Endothelial cell of hepatic sinusoid (primary cell): ENCODE measurements at regions not wholly inside any gene's neighbourhood (a gene's known extent, or its start where the extent isn't known, plus 50 kb on each side); places are given as distances from the start of the nearest gene placed in this dataset.
"Not testable (repeated sequence)": the region's sequence is repeated elsewhere in the genome, so short reads cannot be mapped to it uniquely, and the experiment has no call there.

Experiments
- in situ Hi-C: cut with HindIII; loops from 2 replicates; pipeline ENCODE4 v1.10.0; 2017; ENCODE audit warnings: low sequenced_read_pairs

- in situ Hi-C loops = not testable (repeated sequence)
Measured at GRCh38 chr1:221284991-221285390, 405.7 kb downstream of the HLX start.

- in situ Hi-C loops = not testable (repeated sequence)
Measured at GRCh38 chr1:221285458-221286210, 406.4 kb downstream of the HLX start.

DNA sequence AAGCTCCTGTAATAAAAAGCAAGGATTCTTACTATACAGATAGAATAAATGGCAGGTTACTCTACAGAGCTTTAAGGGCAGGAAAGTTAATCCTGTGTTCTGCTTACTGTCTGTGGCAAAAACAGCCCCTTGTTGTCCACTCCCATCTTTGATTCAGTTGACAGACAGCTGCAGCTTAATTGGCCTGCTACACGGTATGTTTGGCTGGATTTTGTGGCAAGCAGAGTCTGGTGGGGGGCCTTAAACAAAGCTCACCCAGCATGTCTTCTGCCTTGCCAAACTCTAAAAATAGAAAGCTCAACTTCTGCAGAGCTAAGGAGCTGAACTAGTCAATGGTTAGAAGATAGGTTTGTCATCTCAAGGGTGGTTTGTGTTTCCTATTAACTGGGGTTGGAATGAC lies 407.2 kb downstream of the HLX start:
- in situ Hi-C loops = no loop called here

DNA sequence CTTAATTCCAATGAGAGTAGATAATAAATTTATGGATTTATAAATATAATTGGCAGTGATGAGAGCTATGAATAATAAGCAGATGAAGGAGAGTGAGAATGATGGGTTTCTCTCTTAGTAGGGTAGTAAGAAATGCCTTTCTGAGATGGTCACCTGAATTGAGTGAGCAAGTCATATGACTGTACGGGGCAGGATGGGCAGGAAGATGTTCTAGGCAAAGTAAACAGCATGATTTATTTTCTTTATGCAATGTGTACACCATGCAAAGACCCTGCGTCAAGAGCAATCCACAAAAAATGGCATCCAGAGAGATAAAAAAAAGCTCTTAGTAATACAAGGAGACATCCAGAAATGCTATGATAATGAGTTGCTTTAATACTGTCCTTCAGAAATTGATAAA lies 409.9 kb downstream of the HLX start:
- in situ Hi-C loops = no loop called here

GRCh38 chr1:221290669-221291068 lies 411.4 kb downstream of the HLX start:
- in situ Hi-C loops = no loop called here

- in situ Hi-C loops = no loop called here
Measured at GRCh38 chr1:221291113-221291512, 411.9 kb downstream of the HLX start.

- in situ Hi-C loops = no loop called here
Measured at GRCh38 chr1:221292652-221293051, 413.4 kb downstream of the HLX start.

DNA sequence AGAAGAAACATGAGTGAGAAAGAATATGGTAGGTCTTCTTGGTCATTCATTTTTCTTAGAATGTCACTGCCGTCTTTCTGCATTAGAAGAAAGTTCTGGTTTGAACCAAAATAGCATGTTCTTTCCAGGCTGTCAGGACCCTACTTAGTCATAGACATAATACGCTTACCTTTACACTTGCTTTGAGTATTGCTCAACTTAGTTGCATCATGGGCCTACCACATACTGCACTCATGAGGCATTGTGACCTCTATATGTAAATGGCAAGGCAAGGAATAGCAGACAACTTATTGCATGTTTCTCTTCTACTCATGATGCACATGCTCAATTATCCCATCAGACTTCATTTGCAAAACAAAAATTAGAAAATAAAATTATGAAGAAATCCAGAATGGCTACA lies 415.0 kb downstream of the HLX start:
- in situ Hi-C loops = no loop called here

- in situ Hi-C loops = no loop called here
Measured at GRCh38 chr1:221302357-221302756, 423.1 kb downstream of the HLX start.

- in situ Hi-C loops = no loop called here
Measured at GRCh38 chr1:221302810-221303209, 423.6 kb downstream of the HLX start.

GRCh38 chr1:221303623-221304022 lies 424.4 kb downstream of the HLX start:
- in situ Hi-C loops = no loop called here

GRCh38 chr1:221306239-221306638 lies 427.0 kb downstream of the HLX start:
- in situ Hi-C loops = no loop called here

- in situ Hi-C loops = no loop called here
Measured at GRCh38 chr1:221308534-221309511, 429.6 kb downstream of the HLX start.

GRCh38 chr1:221309723-221310122 lies 430.5 kb downstream of the HLX start:
- in situ Hi-C loops = no loop called here

DNA sequence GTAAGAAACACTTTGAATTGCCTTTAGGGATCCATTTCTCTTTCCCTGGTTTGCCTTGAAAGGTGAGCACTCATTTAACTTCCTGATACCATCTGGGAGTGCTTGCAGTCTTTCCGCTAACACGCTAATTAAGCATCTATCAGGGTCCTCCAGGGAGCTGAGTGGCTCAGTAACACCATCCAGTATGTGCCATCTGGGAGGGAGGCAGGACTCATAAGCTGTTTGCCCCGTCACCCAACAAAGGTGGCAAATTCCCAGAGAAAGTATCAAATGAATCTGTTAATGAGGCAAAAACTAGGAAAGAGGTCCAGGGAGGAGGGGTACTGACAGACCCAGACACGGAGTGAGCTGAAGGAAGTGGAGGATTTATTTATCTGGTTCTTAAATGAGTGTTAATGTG lies 430.9 kb downstream of the HLX start:
- in situ Hi-C loops = no loop called here

- in situ Hi-C loops = no loop called here
Measured at GRCh38 chr1:221315330-221315729, 426.6 kb downstream of the DUSP10 start.

GRCh38 chr1:221316491-221317056 lies 425.3 kb downstream of the DUSP10 start:
- in situ Hi-C loops = no loop called here

GRCh38 chr1:221317537-221317936 lies 424.4 kb downstream of the DUSP10 start:
- in situ Hi-C loops = no loop called here

DNA sequence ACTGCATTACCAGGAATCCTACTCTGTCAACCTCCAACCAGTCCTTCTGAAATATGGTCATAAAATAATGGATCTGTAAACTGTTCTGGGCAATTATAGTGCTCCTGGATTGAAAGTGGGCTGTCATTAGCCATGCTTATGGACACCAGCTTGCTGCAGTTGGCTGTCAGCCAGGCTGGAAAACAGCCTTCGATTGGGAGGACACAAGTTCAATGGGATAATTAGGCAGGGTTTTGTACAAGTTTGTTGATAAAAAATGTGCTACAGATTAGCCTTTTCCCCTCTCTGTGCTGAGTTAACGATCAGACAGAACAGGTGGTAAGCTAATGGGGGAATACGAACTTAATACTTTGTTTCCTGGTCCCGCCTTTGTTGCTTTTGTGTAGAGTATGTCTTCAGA lies 413.9 kb downstream of the DUSP10 start:
- in situ Hi-C loops = no loop called here

- in situ Hi-C loops = no loop called here
Measured at GRCh38 chr1:221328371-221328770, 413.5 kb downstream of the DUSP10 start.
